K562 (cell line): ENCODE measurements at regions not wholly inside any gene's neighbourhood (a gene's known extent, or its start where the extent isn't known, plus 50 kb on each side); places are given as distances from the start of the nearest gene placed in this dataset.

Experiments
- CBFB ChIP-seq: sonication (generic); formaldehyde crosslinking; IDR thresholded peaks from 2 replicates; pipeline ENCODE4 v1.4.0; 2020; ENCODE audit warnings: mild to moderate bottlenecking, missing genetic modification reagents
- TEAD2 ChIP-seq: fragments of 450-650 bp; IDR thresholded peaks from 2 replicates; pipeline ENCODE4 v1.6.1; 2016; ENCODE audit warnings: missing genetic modification characterization, control low read depth, missing compliant biosample characterization
- ZNF217 ChIP-seq: sonication (generic); formaldehyde crosslinking; IDR thresholded peaks from 2 replicates; pipeline ENCODE4 v1.8.0; 2022; ENCODE audit warnings: mild to moderate bottlenecking, missing genetic modification reagents
- ZNF253 ChIP-seq: fragments of 250-450 bp; sonication (Bioruptor Pico); conservative IDR thresholded peaks from 2 replicates; pipeline ENCODE4 v1.6.1; 2021; ENCODE audit warnings: mild to moderate bottlenecking
- ZZZ3 ChIP-seq: fragments of 450-650 bp; IDR thresholded peaks from 2 replicates; pipeline ENCODE4 v1.6.1; 2016; ENCODE audit warnings: antibody characterized with exemption, mild to moderate bottlenecking, moderate library complexity
- TF ChIP-seq, protein P1 (sequence below): sonication (generic); formaldehyde crosslinking; IDR thresholded peaks from 2 replicates; pipeline ENCODE4 v1.8.1; 2023; ENCODE audit warnings: mild to moderate bottlenecking, missing genetic modification reagents

DNA sequence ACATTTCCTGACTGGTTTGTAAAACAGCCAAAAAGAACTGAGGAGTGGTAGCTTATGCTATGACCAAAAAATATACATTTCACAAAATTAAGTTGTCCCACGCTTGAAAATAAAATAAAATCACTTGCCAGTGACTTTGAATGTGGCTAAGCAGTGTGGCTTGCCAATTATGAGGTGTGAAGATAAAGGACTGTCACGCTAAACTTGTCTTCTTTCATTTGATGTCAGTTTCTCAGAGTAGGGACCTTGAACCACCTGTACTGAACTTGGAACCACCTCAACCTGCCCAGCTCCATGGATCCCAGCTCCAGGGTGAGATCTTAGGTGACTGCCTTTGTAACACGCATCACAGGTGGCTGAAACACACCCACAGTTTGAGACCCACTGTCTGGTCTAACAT is 113.7 kb upstream of the TBL1X start:
- TF ChIP-seq CBFB (CRISPR knock-in tag) (no peak), ZNF217 (CRISPR knock-in tag) (no peak), ZZZ3 (no peak), ZNF253 (CRISPR knock-in tag) (no peak), TEAD2 (tag) (no peak)
- TF ChIP-seq, protein P1, sequence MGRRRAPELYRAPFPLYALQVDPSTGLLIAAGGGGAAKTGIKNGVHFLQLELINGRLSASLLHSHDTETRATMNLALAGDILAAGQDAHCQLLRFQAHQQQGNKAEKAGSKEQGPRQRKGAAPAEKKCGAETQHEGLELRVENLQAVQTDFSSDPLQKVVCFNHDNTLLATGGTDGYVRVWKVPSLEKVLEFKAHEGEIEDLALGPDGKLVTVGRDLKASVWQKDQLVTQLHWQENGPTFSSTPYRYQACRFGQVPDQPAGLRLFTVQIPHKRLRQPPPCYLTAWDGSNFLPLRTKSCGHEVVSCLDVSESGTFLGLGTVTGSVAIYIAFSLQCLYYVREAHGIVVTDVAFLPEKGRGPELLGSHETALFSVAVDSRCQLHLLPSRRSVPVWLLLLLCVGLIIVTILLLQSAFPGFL (CRISPR knock-in tag): no peak
